Breast epithelium (tissue), 3 donors: ENCODE measurements at regions not wholly inside any gene's neighbourhood (a gene's known extent, or its start where the extent isn't known, plus 50 kb on each side); places are given as distances from the start of the nearest gene placed in this dataset.

ENCODE experiments used
- CTCF ChIP-seq, 3 donors: fragments of 450-650 bp; IDR thresholded peaks; one replicate each; pipeline ENCODE4 v1.5.1; 2016 to 2017; ENCODE audit warnings: antibody characterized with exemption in 3 of 3, mild to moderate bottlenecking in 3 of 3, moderate library complexity in 3 of 3
- POLR2A ChIP-seq: fragments of 450-650 bp; IDR thresholded peaks from one replicate; pipeline ENCODE4 v1.6.1; 2016; ENCODE audit warnings: antibody characterized with exemption, mild to moderate bottlenecking, moderate library complexity
- POLR2AphosphoS5 ChIP-seq, 3 donors: sonication (generic); formaldehyde crosslinking; IDR thresholded peaks; one replicate each; pipeline ENCODE4 v1.6.1; 2017; ENCODE audit warnings: antibody characterized with exemption in 3 of 3

DNA sequence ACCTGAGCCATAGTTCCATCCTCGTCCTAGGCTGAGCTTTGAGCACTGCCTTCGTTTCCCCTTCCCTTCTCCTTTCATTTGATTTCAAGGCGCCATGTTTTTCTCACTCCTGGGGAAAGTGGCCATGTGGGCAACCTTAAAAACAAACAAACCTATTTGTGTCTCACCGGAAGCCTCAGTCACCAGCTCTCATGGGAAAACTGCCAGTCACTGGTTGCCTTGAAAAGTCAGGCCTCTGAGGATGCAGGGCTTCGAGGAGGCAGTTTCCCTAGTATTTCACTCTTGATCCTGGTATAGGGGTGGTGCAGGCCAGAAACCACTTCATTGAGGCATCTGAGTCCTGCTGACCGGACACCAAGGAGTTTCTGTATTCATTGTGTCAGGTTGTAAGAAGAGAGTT is 59.2 kb upstream of the TRIB2 start:
- TF ChIP-seq CTCF (IDR thresholded peaks at IDR 0.05) = no peak
- TF ChIP-seq POLR2A = no peak
- no peak for TF ChIP-seq POLR2AphosphoS5 (IDR thresholded peaks at IDR 0.05)
